ENCODE measurements at regions not wholly inside any gene's neighbourhood (a gene's known extent, or its start where the extent isn't known, plus 50 kb on each side); places are given as distances from the start of the nearest gene placed in this dataset.

DNA sequence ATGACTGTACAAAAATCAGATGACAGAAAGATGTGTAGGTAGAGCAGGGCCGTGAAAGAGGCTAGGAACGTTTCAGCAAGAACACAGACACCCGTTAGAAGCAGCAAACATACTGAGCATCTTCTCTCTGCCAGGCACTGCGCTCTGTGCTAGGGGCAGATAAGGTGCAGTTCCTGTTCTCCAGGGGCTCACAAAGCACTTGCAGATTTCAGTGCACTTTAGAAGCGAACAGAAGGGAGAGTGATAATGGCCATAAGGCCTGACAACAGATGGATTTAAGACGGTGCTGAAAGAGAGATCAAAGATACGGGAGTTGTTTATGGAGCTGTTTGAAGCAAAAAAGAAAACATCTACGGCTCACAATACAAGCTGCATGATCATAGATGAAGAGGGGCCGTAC lies 200.3 kb upstream of the FOXD3 start:
- no peaks in the 10 kb centered on the region for H3K27me3 ChIP-seq (ENCODE audit: low read depth)
- H3K9me3 ChIP-seq: no peaks in the 10 kb centered on the region
- in situ Hi-C loops (cut with MboI; ENCODE audit: low sequenced_read_pairs): no loop called here
- no peak overlapping the region for H3K4me3 ChIP-seq
- peaks cover 14% of the 10 kb centered on the region for H3K4me1 ChIP-seq
- no peak for DNase-seq (ENCODE audit: low spot score in 2 of 2)
- H3K36me3 ChIP-seq (replicated peaks): no peaks in the 10 kb centered on the region

DNA sequence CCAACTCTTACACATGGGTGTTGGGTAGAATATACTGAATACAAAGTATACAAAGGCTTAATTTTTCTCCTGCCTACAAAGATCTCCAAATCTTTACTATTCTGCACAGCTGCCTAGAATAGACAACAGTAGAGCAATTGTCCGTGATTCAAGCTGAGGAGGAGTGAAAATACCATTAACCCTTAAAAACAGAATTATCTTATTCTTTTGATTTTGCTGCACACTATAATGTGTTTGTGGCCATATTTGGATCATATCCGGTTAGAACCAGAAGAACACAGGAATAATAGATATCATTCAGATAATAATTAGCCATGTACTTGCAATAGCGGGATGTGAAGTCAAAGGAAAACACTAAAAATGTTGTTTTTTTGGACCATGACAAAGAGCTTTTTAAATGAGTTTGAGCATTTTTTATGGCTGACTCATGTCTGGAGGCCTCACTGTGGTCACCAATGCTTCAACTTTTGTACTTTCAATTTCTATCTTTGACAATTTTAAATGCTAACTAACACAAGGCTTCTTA lies 197.6 kb upstream of the FOXD3 start:
- no peak for DNase-seq (ENCODE audit: low spot score in 2 of 2)
- Histone ChIP-seq H3K4me1 (peaks cover 26% of the 10 kb centered on the region), H3K36me3 (replicated peaks) (no peaks in the 10 kb centered on the region), H3K27me3 (ENCODE audit: low read depth) (no peaks in the 10 kb centered on the region), H3K9me3 (no peaks in the 10 kb centered on the region), H3K4me3 (no peak overlapping the region)
- in situ Hi-C loops (cut with MboI; ENCODE audit: low sequenced_read_pairs): loop anchor here (25.0 kb wide), 1 partner anchor 287 kb away; no protein-coding TSS in a partner anchor

DNA sequence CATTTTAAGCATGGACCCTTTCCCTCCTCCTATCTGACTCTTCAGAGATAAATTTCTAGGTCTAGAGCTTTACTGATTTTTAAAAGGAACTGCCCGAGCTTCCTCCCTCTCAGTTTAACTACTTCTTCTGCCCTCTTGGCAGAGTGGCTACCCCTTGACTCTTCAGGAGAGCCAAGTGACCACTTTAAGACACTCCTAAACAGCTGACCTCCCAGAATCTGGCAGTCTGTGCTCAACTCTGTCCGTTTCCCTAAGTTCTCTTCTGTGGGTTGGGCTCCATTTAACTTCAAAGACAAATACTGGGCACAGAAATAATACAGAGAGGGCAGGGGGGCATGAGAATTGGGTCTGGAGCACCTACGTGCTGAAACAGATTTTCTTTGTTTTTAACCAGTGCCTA lies 196.3 kb upstream of the FOXD3 start:
- DNase-seq (ENCODE audit: low spot score in 2 of 2): no peak
- H3K4me3 ChIP-seq: no peak overlapping the region
- no peaks in the 10 kb centered on the region for H3K27me3 ChIP-seq (ENCODE audit: low read depth)
- peaks cover 29% of the 10 kb centered on the region for H3K4me1 ChIP-seq
- in situ Hi-C loops (cut with MboI; ENCODE audit: low sequenced_read_pairs): loop anchor here (25.0 kb wide), 1 partner anchor 289 kb away; no protein-coding TSS in a partner anchor
- H3K36me3 ChIP-seq (replicated peaks): no peaks in the 10 kb centered on the region
- no peaks in the 10 kb centered on the region for H3K9me3 ChIP-seq

DNA sequence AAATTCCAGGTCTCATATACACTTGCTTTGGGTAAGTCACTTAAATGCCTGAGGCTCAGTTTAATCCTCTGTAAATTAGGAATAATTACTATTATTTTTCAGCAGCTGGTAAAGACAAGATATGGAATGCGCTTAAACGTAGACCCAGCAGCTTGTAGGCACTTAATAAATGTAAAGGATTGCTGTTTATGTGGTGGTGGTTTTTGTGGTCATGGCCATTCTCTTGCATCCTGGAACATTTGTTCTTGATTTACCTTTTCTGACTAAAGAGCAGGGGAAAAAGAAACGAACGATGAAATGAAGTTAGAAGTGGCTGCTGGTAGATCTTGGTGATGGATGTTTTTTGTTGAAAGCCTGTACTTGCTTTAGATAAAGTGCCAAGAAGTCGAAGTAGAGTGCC lies 195.0 kb upstream of the FOXD3 start:
- Histone ChIP-seq H3K9me3 (no peaks in the 10 kb centered on the region), H3K36me3 (replicated peaks) (no peaks in the 10 kb centered on the region), H3K4me3 (no peak overlapping the region), H3K4me1 (peaks cover 29% of the 10 kb centered on the region), H3K27me3 (ENCODE audit: low read depth) (no peaks in the 10 kb centered on the region)
- DNase-seq (ENCODE audit: low spot score in 2 of 2): no peak
- in situ Hi-C loops (cut with MboI; ENCODE audit: low sequenced_read_pairs): loop anchor here (25.0 kb wide), 1 partner anchor 290 kb away; no protein-coding TSS in a partner anchor

DNA sequence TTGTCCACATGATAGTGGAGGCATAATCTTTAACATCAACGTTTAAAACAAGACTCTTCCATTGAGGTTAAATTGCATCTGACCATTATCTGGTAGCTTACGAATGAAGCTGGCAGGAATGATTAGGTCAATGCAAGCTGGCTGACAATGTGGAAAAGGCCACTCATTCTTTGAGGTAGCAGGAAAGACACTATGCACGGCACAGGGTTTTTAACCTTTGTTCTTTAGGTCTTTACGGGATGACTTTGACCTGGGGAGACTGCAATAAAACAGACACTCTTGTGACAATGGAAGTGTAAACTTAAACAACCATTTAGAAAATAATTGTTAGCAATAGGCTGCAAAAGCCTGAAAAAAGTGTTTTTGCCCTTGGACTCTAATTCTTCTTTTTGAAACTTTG lies 193.8 kb upstream of the FOXD3 start:
- Histone ChIP-seq H3K36me3 (replicated peaks) (no peaks in the 10 kb centered on the region), H3K27me3 (ENCODE audit: low read depth) (no peaks in the 10 kb centered on the region), H3K4me3 (no peak overlapping the region), H3K9me3 (no peaks in the 10 kb centered on the region), H3K4me1 (peaks cover 29% of the 10 kb centered on the region)
- DNase-seq (ENCODE audit: low spot score in 2 of 2): peak in 1 of 2 experiments; percentile 14
- in situ Hi-C loops (cut with MboI; ENCODE audit: low sequenced_read_pairs): loop anchor here (25.0 kb wide), 1 partner anchor 291 kb away; no protein-coding TSS in a partner anchor

DNA sequence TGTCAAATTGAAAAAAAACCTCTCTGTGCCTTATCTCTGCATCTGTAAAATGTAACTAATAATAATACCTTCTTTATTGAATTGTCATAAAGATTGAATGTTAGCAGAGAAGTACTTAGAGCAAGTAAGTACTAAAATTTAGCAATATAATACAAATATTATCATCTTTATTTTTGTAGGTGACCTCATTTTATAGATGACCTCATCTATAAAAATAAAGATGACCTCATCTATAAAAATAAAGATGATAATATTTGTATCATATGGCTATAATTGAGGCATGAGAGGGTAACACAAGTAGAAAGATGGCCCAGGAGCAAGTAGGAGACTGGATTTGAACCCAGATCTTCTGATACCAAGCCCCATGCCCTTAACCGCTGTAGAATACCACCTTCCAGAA lies 193.2 kb upstream of the FOXD3 start:
- DNase-seq (ENCODE audit: low spot score in 2 of 2): no peak

DNA sequence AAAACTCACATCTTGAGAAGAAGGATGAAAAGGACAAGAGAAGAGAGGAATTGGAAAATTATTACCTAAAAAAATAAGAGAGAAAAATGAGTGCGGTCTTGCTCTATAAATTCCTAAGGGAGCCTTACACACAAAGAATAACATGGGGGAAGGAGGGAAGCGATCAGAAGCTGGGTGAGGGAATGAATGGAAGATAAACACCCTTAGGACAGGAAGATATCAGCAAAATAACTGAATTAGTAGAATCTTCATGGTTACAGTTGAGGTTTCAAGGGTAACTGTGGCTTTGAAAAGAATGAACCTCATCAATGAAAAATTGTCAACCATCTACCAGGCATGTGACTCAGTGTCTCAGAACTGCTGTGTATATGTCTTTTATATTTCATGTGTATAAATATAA lies 192.5 kb upstream of the FOXD3 start:
- Histone ChIP-seq H3K27me3 (ENCODE audit: low read depth) (no peaks in the 10 kb centered on the region), H3K36me3 (replicated peaks) (no peaks in the 10 kb centered on the region), H3K4me3 (no peak overlapping the region), H3K4me1 (peaks cover 21% of the 10 kb centered on the region), H3K9me3 (no peaks in the 10 kb centered on the region)
- DNase-seq (ENCODE audit: low spot score in 2 of 2): no peak
- in situ Hi-C loops (cut with MboI; ENCODE audit: low sequenced_read_pairs): loop anchor here (25.0 kb wide), 1 partner anchor 293 kb away; no protein-coding TSS in a partner anchor

More for the DNA sequence above, 193.2 kb upstream of the FOXD3 start:
- H3K27me3 ChIP-seq (ENCODE audit: low read depth): no peaks in the 10 kb centered on the region
- H3K36me3 ChIP-seq (replicated peaks): no peaks in the 10 kb centered on the region
- in situ Hi-C loops (cut with MboI; ENCODE audit: low sequenced_read_pairs): loop anchor here (25.0 kb wide), 1 partner anchor 292 kb away; no protein-coding TSS in a partner anchor
- H3K4me3 ChIP-seq: no peak overlapping the region
- H3K4me1 ChIP-seq: peaks cover 28% of the 10 kb centered on the region
- no peaks in the 10 kb centered on the region for H3K9me3 ChIP-seq

DNA sequence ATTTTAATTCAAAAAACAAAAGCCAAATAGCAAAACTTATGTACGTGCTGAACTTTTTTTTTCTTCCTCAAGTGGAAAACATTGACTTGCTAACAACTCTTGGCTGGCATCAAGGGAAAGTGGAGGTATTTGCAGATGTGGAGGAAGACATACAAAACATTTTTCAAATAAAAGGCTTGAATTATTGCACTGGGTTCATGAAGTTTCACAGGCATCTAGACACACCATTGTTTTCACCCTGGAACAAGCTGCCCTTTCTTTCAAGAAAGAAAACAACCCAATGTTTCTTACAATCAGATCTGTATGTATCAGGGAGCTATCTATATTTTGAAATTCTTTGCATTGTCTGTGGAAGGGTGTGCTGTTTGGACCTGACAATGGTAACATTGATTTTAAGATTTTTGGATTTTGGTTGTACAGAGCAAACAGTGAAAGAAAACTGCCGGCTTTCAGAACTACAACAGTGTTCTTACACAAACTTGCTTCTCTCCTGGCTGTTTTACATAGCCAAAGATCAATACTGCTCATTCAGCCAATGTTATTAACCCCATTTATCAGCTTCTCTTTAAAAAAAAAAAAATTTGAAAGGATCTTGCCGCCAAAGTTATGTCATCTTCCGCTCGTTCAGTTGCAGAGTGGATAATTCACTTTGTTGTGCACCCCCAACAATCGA lies 187.7 kb upstream of the FOXD3 start:
- no peak for DNase-seq (ENCODE audit: low spot score in 2 of 2)
- H3K9me3 ChIP-seq: no peaks in the 10 kb centered on the region
- no peaks in the 10 kb centered on the region for H3K27me3 ChIP-seq (ENCODE audit: low read depth)
- in situ Hi-C loops (cut with MboI; ENCODE audit: low sequenced_read_pairs): loop anchor here (25.0 kb wide), 1 partner anchor 297 kb away; no protein-coding TSS in a partner anchor
- H3K4me1 ChIP-seq: peaks cover 3% of the 10 kb centered on the region; the same call in 1 of the 2 replicates
- no peaks in the 10 kb centered on the region for H3K36me3 ChIP-seq (replicated peaks)
- no peak overlapping the region for H3K4me3 ChIP-seq

DNA sequence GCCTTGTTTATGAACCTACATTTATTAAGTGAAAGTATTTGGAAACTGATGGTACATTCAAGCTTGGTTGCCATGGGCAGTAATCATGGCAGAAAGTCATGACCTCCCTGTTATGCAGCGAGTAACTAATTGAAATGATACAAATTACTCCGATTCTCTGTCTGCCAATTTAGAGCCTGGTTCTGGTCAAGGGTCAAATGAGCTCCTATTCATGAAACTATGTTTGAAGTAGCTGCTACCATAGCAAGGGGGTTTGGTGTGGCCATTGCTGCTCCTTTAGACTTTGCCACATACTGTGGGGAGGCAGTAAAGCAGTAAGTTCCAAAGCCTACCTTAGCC lies 187.2 kb upstream of the FOXD3 start:
- no peaks in the 10 kb centered on the region for H3K36me3 ChIP-seq (replicated peaks)
- DNase-seq (ENCODE audit: low spot score in 2 of 2): no peak
- in situ Hi-C loops (cut with MboI; ENCODE audit: low sequenced_read_pairs): loop anchor here (25.0 kb wide), 1 partner anchor 298 kb away; no protein-coding TSS in a partner anchor
- H3K4me3 ChIP-seq: no peak overlapping the region
- H3K9me3 ChIP-seq: no peaks in the 10 kb centered on the region
- no peaks in the 10 kb centered on the region for H3K27me3 ChIP-seq (ENCODE audit: low read depth)
- H3K4me1 ChIP-seq: peaks cover 3% of the 10 kb centered on the region; the same call in 1 of the 2 replicates

DNA sequence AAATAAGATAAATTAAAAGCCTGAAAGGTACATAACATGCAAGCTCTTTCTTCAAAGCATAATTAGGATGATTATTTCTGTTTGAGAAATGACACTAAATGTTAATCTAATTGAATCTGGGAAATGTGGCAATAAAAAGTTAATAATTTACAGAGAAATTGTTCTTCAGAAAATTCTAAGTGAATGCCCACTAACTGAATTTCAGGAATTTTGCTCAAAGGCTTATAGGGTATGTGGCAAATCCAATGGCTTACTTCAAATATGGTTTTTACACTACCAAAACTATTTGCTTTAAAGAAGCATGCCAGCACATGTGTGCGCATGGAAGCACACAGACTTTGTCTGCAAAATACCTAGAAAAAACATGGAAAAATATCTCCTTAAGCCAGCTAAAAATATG lies 186.6 kb upstream of the FOXD3 start:
- Histone ChIP-seq H3K4me1 (no peaks in the 10 kb centered on the region), H3K4me3 (no peak overlapping the region), H3K27me3 (ENCODE audit: low read depth) (no peaks in the 10 kb centered on the region), H3K9me3 (no peaks in the 10 kb centered on the region), H3K36me3 (replicated peaks) (no peaks in the 10 kb centered on the region)
- DNase-seq (ENCODE audit: low spot score in 2 of 2): no peak
- in situ Hi-C loops (cut with MboI; ENCODE audit: low sequenced_read_pairs): loop anchor here (25.0 kb wide), 1 partner anchor 298 kb away; no protein-coding TSS in a partner anchor

DNA sequence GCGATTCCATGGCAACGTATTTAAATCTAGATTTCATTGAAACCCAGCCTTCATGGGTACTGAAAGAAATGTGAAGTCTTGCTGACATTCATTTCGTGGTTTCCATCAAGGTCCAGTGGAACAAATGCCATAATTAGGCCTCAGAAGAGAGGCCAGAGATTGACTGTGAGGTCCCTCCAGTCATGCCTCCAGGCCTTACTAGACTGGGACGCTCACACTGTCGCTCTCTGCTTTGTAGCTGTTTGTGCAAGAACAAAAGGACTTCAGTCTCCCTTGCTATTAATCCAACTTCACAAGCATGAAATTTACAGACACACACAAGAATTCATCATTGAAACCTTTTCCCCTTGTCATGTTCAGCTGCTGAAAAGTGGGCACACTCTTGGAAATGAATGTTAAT lies 180.4 kb upstream of the FOXD3 start:
- in situ Hi-C loops (cut with MboI; ENCODE audit: low sequenced_read_pairs): loop anchor here (25.0 kb wide), 1 partner anchor 305 kb away; no protein-coding TSS in a partner anchor
- H3K4me1 ChIP-seq: no peaks in the 10 kb centered on the region
- H3K36me3 ChIP-seq (replicated peaks): no peaks in the 10 kb centered on the region
- no peak overlapping the region for H3K4me3 ChIP-seq
- no peaks in the 10 kb centered on the region for H3K27me3 ChIP-seq (ENCODE audit: low read depth)
- no peak for DNase-seq (ENCODE audit: low spot score in 2 of 2)
- no peaks in the 10 kb centered on the region for H3K9me3 ChIP-seq

DNA sequence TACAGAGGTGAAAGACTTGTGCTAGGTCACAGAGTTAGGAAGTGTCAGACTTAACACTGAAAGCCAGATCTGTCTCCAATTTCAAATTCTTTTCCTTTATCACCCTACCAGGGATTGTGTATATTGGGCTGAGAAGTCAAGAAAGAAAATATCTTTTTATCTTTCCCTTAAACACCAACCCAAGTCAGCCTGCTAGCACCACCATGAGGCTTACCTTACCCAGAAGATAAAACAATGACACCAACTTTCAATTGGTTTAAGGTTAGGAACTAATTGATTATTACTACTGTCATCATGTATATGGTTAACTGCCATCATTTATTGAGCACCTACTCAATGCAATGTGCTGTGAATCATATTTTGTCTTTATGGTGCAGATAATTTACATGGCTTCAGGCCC lies 178.9 kb upstream of the FOXD3 start:
- Histone ChIP-seq H3K27me3 (ENCODE audit: low read depth) (no peaks in the 10 kb centered on the region), H3K9me3 (no peaks in the 10 kb centered on the region), H3K36me3 (replicated peaks) (no peaks in the 10 kb centered on the region), H3K4me1 (no peaks in the 10 kb centered on the region), H3K4me3 (no peak overlapping the region)
- in situ Hi-C loops (cut with MboI; ENCODE audit: low sequenced_read_pairs): loop anchor here (25.0 kb wide), 1 partner anchor 306 kb away; no protein-coding TSS in a partner anchor
- DNase-seq (ENCODE audit: low spot score in 2 of 2): no peak

DNA sequence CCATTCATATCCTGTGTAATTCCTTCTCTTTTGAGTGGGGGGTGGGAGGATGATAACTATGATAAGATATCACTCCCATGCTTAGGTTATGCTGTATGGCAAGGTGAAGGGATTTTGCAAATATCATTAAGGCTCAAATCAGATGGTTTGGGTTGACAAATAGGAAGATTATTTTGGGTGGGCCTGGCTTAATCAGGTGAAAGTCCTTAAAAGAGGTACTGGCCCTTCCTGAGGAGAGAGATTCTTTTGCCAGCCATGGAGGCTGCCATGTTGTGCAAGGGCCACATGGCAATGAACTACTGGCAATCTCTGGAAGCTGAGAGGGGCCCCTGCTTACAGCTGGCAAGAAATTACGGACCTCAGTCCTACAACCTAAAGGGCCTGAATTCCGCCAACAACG lies 174.6 kb upstream of the FOXD3 start:
- H3K36me3 ChIP-seq (replicated peaks): no peaks in the 10 kb centered on the region
- no peak overlapping the region for H3K4me3 ChIP-seq
- no peaks in the 10 kb centered on the region for H3K9me3 ChIP-seq
- DNase-seq (ENCODE audit: low spot score in 2 of 2): no peak
- H3K4me1 ChIP-seq: no peaks in the 10 kb centered on the region
- in situ Hi-C loops (cut with MboI; ENCODE audit: low sequenced_read_pairs): loop anchor here (25.0 kb wide), 1 partner anchor 310 kb away; no protein-coding TSS in a partner anchor
- H3K27me3 ChIP-seq (ENCODE audit: low read depth): no peaks in the 10 kb centered on the region
